Mesenchymal stem cell (in vitro differentiated cells and primary cell): ENCODE measurements at regions not wholly inside any gene's neighbourhood (a gene's known extent, or its start where the extent isn't known, plus 50 kb on each side); places are given as distances from the start of the nearest gene placed in this dataset.

ENCODE experiments used
- DNase-seq: peaks from one replicate; pipeline ENCODE4 v3.0.0-alpha.2; 2013
- H2AFZ ChIP-seq: one replicate; pipeline ENCODE4 v1.6.1; 2013; ENCODE audit warnings: low read depth, mild to moderate bottlenecking, control low read depth, inconsistent platforms, low read length, moderate library complexity
- H2AK5ac ChIP-seq: 2 replicates; pipeline ENCODE4 v1.6.1; 2013; ENCODE audit warnings: low read length, moderate library complexity, mild to moderate bottlenecking, inconsistent platforms; ENCODE audit not compliant: severe bottlenecking
- H2BK120ac ChIP-seq: one replicate; pipeline ENCODE4 v1.6.1; 2013; ENCODE audit warnings: low read depth, mild to moderate bottlenecking, inconsistent platforms, low read length, moderate library complexity
- H2BK12ac ChIP-seq, 2 experiments: one replicate each; pipeline ENCODE4 v1.6.1; 2013; ENCODE audit warnings: inconsistent platforms in 2 of 2, low read length in 2 of 2, mild to moderate bottlenecking in 2 of 2, moderate library complexity in 2 of 2, control low read depth in 1 of 2
- H2BK15ac ChIP-seq: one replicate; pipeline ENCODE4 v1.6.1; 2013; ENCODE audit warnings: mild to moderate bottlenecking, low read depth, inconsistent platforms; ENCODE audit not compliant: poor library complexity, severe bottlenecking
- H2BK5ac ChIP-seq: 2 replicates; pipeline ENCODE4 v1.6.1; 2013; ENCODE audit warnings: low read depth, mild to moderate bottlenecking, low read length, control low read depth, inconsistent platforms; ENCODE audit not compliant: poor library complexity, severe bottlenecking
- H3K14ac ChIP-seq, 2 experiments: one replicate each; pipeline ENCODE4 v1.6.1; 2013; ENCODE audit warnings: inconsistent platforms in 2 of 2, low read length in 2 of 2, control low read depth in 1 of 2, mild to moderate bottlenecking in 1 of 2, moderate library complexity in 1 of 2
- H3K18ac ChIP-seq, 2 experiments: one replicate each; pipeline ENCODE4 v1.6.1; 2013; ENCODE audit warnings: inconsistent platforms in 2 of 2, low read length in 2 of 2, control low read depth in 1 of 2, low read depth in 1 of 2, mild to moderate bottlenecking in 1 of 2
- H3K23ac ChIP-seq, 2 experiments: one replicate each; pipeline ENCODE4 v1.6.1; 2013; ENCODE audit warnings: inconsistent platforms in 2 of 2, low read length in 2 of 2, mild to moderate bottlenecking in 2 of 2, moderate library complexity in 2 of 2, control low read depth in 1 of 2
- H3K27ac ChIP-seq: 2 replicates; pipeline ENCODE4 v1.5.1; 2013; ENCODE audit warnings: mild to moderate bottlenecking, moderate library complexity, low read length, control low read depth, inconsistent platforms; ENCODE audit not compliant: poor library complexity, severe bottlenecking
- H3K27me3 ChIP-seq, 2 experiments: 2 replicates each; pipeline versions ENCODE4 v1.6.1 to v1.7.0; 2013; ENCODE audit warnings: low read length in 2 of 2, mild to moderate bottlenecking in 2 of 2, moderate library complexity in 2 of 2, control low read depth in 1 of 2, inconsistent platforms in 1 of 2; ENCODE audit not compliant: control insufficient read depth in 1 of 2, insufficient read depth in 1 of 2
- H3K36me3 ChIP-seq, 2 experiments: 2 replicates each; pipeline versions ENCODE4 v1.6.1 to v1.7.0; 2013; ENCODE audit warnings: low read length in 2 of 2, control low read depth in 1 of 2, inconsistent platforms in 1 of 2, low read depth in 1 of 2, mild to moderate bottlenecking in 1 of 2; ENCODE audit not compliant: insufficient read depth in 2 of 2, control insufficient read depth in 1 of 2
- H3K4ac ChIP-seq, 2 experiments: one replicate each; pipeline ENCODE4 v1.6.1; 2013; ENCODE audit warnings: inconsistent platforms in 2 of 2, low read length in 2 of 2, mild to moderate bottlenecking in 2 of 2, moderate library complexity in 2 of 2, control low read depth in 1 of 2, low read depth in 1 of 2
- H3K4me1 ChIP-seq: 2 replicates; pipeline ENCODE4 v1.6.1; 2013; ENCODE audit warnings: low read depth, low read length, control low read depth; ENCODE audit not compliant: control insufficient read depth, insufficient read depth
- H3K4me2 ChIP-seq: 2 replicates; pipeline ENCODE4 v1.6.1; 2013; ENCODE audit warnings: low read length, mild to moderate bottlenecking, inconsistent platforms; ENCODE audit not compliant: poor library complexity, severe bottlenecking
- H3K4me3 ChIP-seq, 2 experiments: 2 replicates each; pipeline versions ENCODE4 v1.5.1 to v1.7.0; 2013; ENCODE audit warnings: low read length in 2 of 2, mild to moderate bottlenecking in 2 of 2, control low read depth in 1 of 2, low read depth in 1 of 2; ENCODE audit not compliant: insufficient read depth in 1 of 2
- H3K79me1 ChIP-seq: replicated peaks from 2 replicates; pipeline ENCODE4 v1.6.1; 2013; ENCODE audit warnings: mild to moderate bottlenecking, control low read depth, low read length, inconsistent platforms; ENCODE audit not compliant: poor library complexity, severe bottlenecking
- H3K9ac ChIP-seq: 2 replicates; pipeline ENCODE4 v1.7.0; 2013; ENCODE audit warnings: mild to moderate bottlenecking, low read length, moderate library complexity
- H3K9me3 ChIP-seq: 2 replicates; pipeline ENCODE4 v1.7.0; 2013; ENCODE audit warnings: mild to moderate bottlenecking, low read length; ENCODE audit not compliant: control insufficient read depth
- H4K8ac ChIP-seq: one replicate; pipeline ENCODE4 v1.6.1; 2013; ENCODE audit warnings: inconsistent platforms, mild to moderate bottlenecking, low read length, moderate library complexity
- H4K91ac ChIP-seq: one replicate; pipeline ENCODE4 v1.6.1; 2013; ENCODE audit warnings: mild to moderate bottlenecking, low read length, inconsistent platforms
- whole genome bisulfite sequencing: methylation state at CpG from one replicate; pipeline ENCODE4 v1.1.7; 2013; ENCODE audit warnings: mixed read lengths; 5-methylcytosine and 5-hydroxymethylcytosine counted together

GRCh38 chr2:186274936-186275575 is 211.0 kb upstream of the ZC3H15 start:
- no peak overlapping the region for H3K27ac ChIP-seq
- H2BK5ac ChIP-seq = no peak overlapping the region
- H3K9ac ChIP-seq = no peak overlapping the region
- H2AFZ ChIP-seq = no peak overlapping the region
- no peaks in the 10 kb centered on the region for H3K4me1 ChIP-seq
- no peaks in the 10 kb centered on the region for H3K27me3 ChIP-seq
- no peak overlapping the region for H3K14ac ChIP-seq
- no peak overlapping the region for H3K4me3 ChIP-seq
- H3K79me1 ChIP-seq = no peaks in the 10 kb centered on the region
- no peak overlapping the region for H3K23ac ChIP-seq
- H3K4ac ChIP-seq = no peak overlapping the region
- H2BK120ac ChIP-seq = no peak overlapping the region
- no peak overlapping the region for H4K8ac ChIP-seq
- peak; percentile 26 for DNase-seq
- H2AK5ac ChIP-seq = no peak overlapping the region
- H3K18ac ChIP-seq = no peak overlapping the region
- no peak overlapping the region for H4K91ac ChIP-seq
- WGBS = 58% methylated on average over 5 of the region's 6 CpGs
- H2BK12ac ChIP-seq = no peak overlapping the region
- no peak overlapping the region for H3K4me2 ChIP-seq
- H2BK15ac ChIP-seq = no peak overlapping the region
- H3K9me3 ChIP-seq = no peaks in the 10 kb centered on the region
- H3K36me3 ChIP-seq = no peaks in the 10 kb centered on the region

GRCh38 chr2:186276909-186277308 is 209.2 kb upstream of the ZC3H15 start:
- Histone ChIP-seq H3K36me3 (no peaks in the 10 kb centered on the region), H2BK120ac (no peak overlapping the region), H2BK15ac (no peak overlapping the region), H3K9ac (no peak overlapping the region), H3K4me1 (no peaks in the 10 kb centered on the region), H2AFZ (no peak overlapping the region), H3K79me1 (no peaks in the 10 kb centered on the region), H3K27ac (no peak overlapping the region), H3K4ac (no peak overlapping the region), H3K14ac (no peak overlapping the region), H2BK12ac (no peak overlapping the region), H3K9me3 (no peaks in the 10 kb centered on the region), H3K27me3 (no peaks in the 10 kb centered on the region), H3K18ac (no peak overlapping the region), H2AK5ac (no peak overlapping the region), H2BK5ac (no peak overlapping the region), H3K4me3 (no peak overlapping the region), H3K23ac (no peak overlapping the region), H3K4me2 (no peak overlapping the region), H4K91ac (no peak overlapping the region), H4K8ac (no peak overlapping the region)
- no CpG with 5 or more reads among the region's 2 CpGs for WGBS
- no peak for DNase-seq

- H3K23ac ChIP-seq = no peak overlapping the region
- no peak overlapping the region for H4K8ac ChIP-seq
- no peak for DNase-seq
- no peak overlapping the region for H2BK120ac ChIP-seq
- H3K27ac ChIP-seq = no peak overlapping the region
- no peak overlapping the region for H2AFZ ChIP-seq
- no peak overlapping the region for H3K14ac ChIP-seq
- no CpG with 5 or more reads among the region's 2 CpGs for WGBS
- H2BK15ac ChIP-seq = no peak overlapping the region
- no peaks in the 10 kb centered on the region for H3K79me1 ChIP-seq
- H3K36me3 ChIP-seq = no peaks in the 10 kb centered on the region
- H2BK12ac ChIP-seq = no peak overlapping the region
- no peak overlapping the region for H3K18ac ChIP-seq
- no peak overlapping the region for H2AK5ac ChIP-seq
- no peak overlapping the region for H2BK5ac ChIP-seq
- H3K27me3 ChIP-seq = no peaks in the 10 kb centered on the region
- no peak overlapping the region for H3K4me3 ChIP-seq
- H3K9me3 ChIP-seq = no peaks in the 10 kb centered on the region
- no peaks in the 10 kb centered on the region for H3K4me1 ChIP-seq
- no peak overlapping the region for H3K9ac ChIP-seq
- no peak overlapping the region for H3K4me2 ChIP-seq
- no peak overlapping the region for H3K4ac ChIP-seq
- no peak overlapping the region for H4K91ac ChIP-seq
Observed at GRCh38 chr2:186281726-186282125, 204.3 kb upstream of the ZC3H15 start.

GRCh38 chr2:186294248-186294888 is 191.7 kb upstream of the ZC3H15 start:
- H3K79me1 ChIP-seq = no peaks in the 10 kb centered on the region
- H2BK15ac ChIP-seq = no peak overlapping the region
- H3K9me3 ChIP-seq = no peaks in the 10 kb centered on the region
- H4K8ac ChIP-seq = no peak overlapping the region
- 92% methylated on average over 3 of the region's 3 CpGs for WGBS
- no peak overlapping the region for H2AK5ac ChIP-seq
- H3K4me2 ChIP-seq = no peak overlapping the region
- no peak overlapping the region for H3K18ac ChIP-seq
- H3K9ac ChIP-seq = no peak overlapping the region
- no peak overlapping the region for H4K91ac ChIP-seq
- H2AFZ ChIP-seq = no peak overlapping the region
- H3K36me3 ChIP-seq = no peaks in the 10 kb centered on the region
- no peak for DNase-seq
- no peak overlapping the region for H2BK12ac ChIP-seq
- no peak overlapping the region for H2BK5ac ChIP-seq
- H3K27me3 ChIP-seq = no peaks in the 10 kb centered on the region
- H2BK120ac ChIP-seq = no peak overlapping the region
- no peak overlapping the region for H3K27ac ChIP-seq
- no peak overlapping the region for H3K4ac ChIP-seq
- no peak overlapping the region for H3K23ac ChIP-seq
- no peak overlapping the region for H3K14ac ChIP-seq
- no peak overlapping the region for H3K4me3 ChIP-seq
- no peaks in the 10 kb centered on the region for H3K4me1 ChIP-seq
